Karpas-422 (cell line): ENCODE measurements at regions not wholly inside any gene's neighbourhood (a gene's known extent, or its start where the extent isn't known, plus 50 kb on each side); places are given as distances from the start of the nearest gene placed in this dataset.
"Not testable (repeated sequence)": the region's sequence is repeated elsewhere in the genome, so short reads cannot be mapped to it uniquely, and the experiment has no call there.

Experiments used
- DNase-seq: peaks from one replicate; pipeline ENCODE4 v3.0.0-alpha.2; 2015
- H2AFZ ChIP-seq: fragments of 200-600 bp; sonication (generic); 2 replicates; pipeline ENCODE4 v1.6.1; 2014; ENCODE audit warnings: antibody characterized with exemption, low read length, mixed read lengths
- H3K27ac ChIP-seq: fragments of 200-600 bp; sonication (generic); 2 replicates; pipeline ENCODE4 v1.5.1; 2014; ENCODE audit warnings: mild to moderate bottlenecking, low read length, moderate library complexity
- H3K27me3 ChIP-seq: fragments of 200-600 bp; sonication (generic); 2 replicates; pipeline ENCODE4 v1.6.1; 2014; ENCODE audit warnings: low read length, mixed read lengths
- H3K36me3 ChIP-seq: fragments of 200-600 bp; sonication (generic); 2 replicates; pipeline ENCODE4 v1.6.1; 2014; ENCODE audit warnings: low read length, mixed read lengths; ENCODE audit not compliant: insufficient read depth
- H3K4me1 ChIP-seq: fragments of 200-600 bp; sonication (generic); 2 replicates; pipeline ENCODE4 v1.6.1; 2014; ENCODE audit warnings: mild to moderate bottlenecking, low read length, mixed read lengths
- H3K4me2 ChIP-seq: fragments of 200-600 bp; sonication (generic); 2 replicates; pipeline ENCODE4 v1.6.1; 2014; ENCODE audit warnings: low read length, low read depth, mild to moderate bottlenecking; ENCODE audit not compliant: poor library complexity, severe bottlenecking
- H3K4me3 ChIP-seq: fragments of 200-600 bp; sonication (generic); 2 replicates; pipeline ENCODE4 v1.5.1; 2014; ENCODE audit warnings: mild to moderate bottlenecking, antibody characterized with exemption, low read length, mixed read lengths
- H3K79me2 ChIP-seq: fragments of 200-600 bp; sonication (generic); 2 replicates; pipeline ENCODE4 v1.6.1; 2014; ENCODE audit warnings: mild to moderate bottlenecking, low read length, mixed read lengths
- H3K9ac ChIP-seq: fragments of 200-600 bp; sonication (generic); 2 replicates; pipeline ENCODE4 v1.6.0; 2014; ENCODE audit warnings: low read length
- H3K9me2 ChIP-seq: fragments of 200-600 bp; sonication (generic), shearing (Covaris generic); replicated peaks from 2 replicates; pipeline ENCODE4 v1.6.0; 2014; ENCODE audit warnings: mild to moderate bottlenecking, low read length, moderate library complexity; ENCODE audit not compliant: insufficient read depth
- H3K9me3 ChIP-seq: fragments of 300-700, 200-600 bp; sonication (generic); 2 replicates; pipeline ENCODE4 v1.6.1; 2014; ENCODE audit warnings: low read length, mixed read lengths
- H4K20me1 ChIP-seq: fragments of 200-600 bp; sonication (generic); 2 replicates; pipeline ENCODE4 v1.6.1; 2014; ENCODE audit warnings: mild to moderate bottlenecking, antibody characterized with exemption, low read length, low read depth; ENCODE audit not compliant: insufficient read depth

GRCh38 chr2:186181625-186182024, 304.4 kb upstream of the ZC3H15 start:
- Histone ChIP-seq H3K27ac (no peak overlapping the region), H3K9me2 (no peaks in the 10 kb centered on the region), H3K4me2 (no peak overlapping the region), H2AFZ (no peak overlapping the region), H3K79me2 (no peaks in the 10 kb centered on the region), H3K9me3 (peaks cover 13% of the 10 kb centered on the region), H3K4me3 (no peak overlapping the region), H3K9ac (no peak overlapping the region), H3K4me1 (no peaks in the 10 kb centered on the region), H3K27me3 (no peaks in the 10 kb centered on the region), H3K36me3 (no peaks in the 10 kb centered on the region), H4K20me1 (no peaks in the 10 kb centered on the region)
- no peak for DNase-seq

DNA sequence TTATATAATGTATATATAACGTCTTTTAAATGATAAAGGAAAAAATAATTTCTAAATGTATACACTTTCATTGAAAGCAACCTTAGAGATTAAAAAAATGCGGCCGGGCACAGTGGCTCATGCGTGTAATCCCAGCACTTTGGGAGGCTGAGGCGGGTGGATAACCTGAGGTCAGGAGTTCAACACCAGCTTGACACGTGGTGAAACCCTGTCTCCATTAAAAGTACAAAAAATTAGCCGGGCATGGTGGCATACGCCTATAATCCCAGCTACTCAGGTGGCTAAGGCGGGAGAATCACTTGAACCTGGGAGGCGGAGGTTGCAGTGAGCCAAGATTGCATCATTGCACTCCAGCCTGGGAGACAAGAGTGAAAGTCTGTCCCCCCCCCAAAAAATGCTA, 303.7 kb upstream of the ZC3H15 start:
- H2AFZ ChIP-seq, H3K4me1 ChIP-seq, H3K36me3 ChIP-seq, H4K20me1 ChIP-seq, H3K79me2 ChIP-seq, H3K27ac ChIP-seq, H3K27me3 ChIP-seq, H3K4me2 ChIP-seq, H3K9ac ChIP-seq, DNase-seq, H3K9me2 ChIP-seq, H3K4me3 ChIP-seq: not testable (repeated sequence)
- peaks cover 11% of the 10 kb centered on the region for H3K9me3 ChIP-seq

DNA sequence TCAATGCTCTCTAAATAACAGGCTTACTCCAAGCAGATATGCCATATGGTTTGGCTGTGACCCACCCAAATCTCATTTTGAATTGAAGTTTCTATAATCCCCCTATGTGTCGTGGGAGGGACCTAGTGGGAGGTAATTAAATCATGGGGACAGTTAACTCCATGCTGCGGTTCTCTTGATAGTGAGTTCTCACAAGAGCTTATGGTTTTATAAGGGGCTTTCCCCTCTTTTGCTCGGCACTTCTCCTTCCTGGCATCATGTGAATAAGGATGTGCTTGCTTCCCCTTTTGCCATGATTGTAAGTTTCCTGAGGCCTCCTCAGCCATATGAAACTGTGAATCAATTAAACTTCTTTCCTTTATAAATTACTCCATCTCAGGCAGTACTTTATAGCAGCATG, 302.7 kb upstream of the ZC3H15 start:
- Histone ChIP-seq H3K9me2 (no peaks in the 10 kb centered on the region), H3K4me2 (no peak overlapping the region), H3K79me2 (no peaks in the 10 kb centered on the region), H3K4me1 (no peaks in the 10 kb centered on the region), H3K9me3 (peaks cover 10% of the 10 kb centered on the region), H4K20me1 (no peaks in the 10 kb centered on the region), H3K9ac (no peak overlapping the region), H2AFZ (no peak overlapping the region), H3K27ac (no peak overlapping the region), H3K36me3 (no peaks in the 10 kb centered on the region), H3K4me3 (no peak overlapping the region), H3K27me3 (no peaks in the 10 kb centered on the region)
- no peak for DNase-seq

DNA sequence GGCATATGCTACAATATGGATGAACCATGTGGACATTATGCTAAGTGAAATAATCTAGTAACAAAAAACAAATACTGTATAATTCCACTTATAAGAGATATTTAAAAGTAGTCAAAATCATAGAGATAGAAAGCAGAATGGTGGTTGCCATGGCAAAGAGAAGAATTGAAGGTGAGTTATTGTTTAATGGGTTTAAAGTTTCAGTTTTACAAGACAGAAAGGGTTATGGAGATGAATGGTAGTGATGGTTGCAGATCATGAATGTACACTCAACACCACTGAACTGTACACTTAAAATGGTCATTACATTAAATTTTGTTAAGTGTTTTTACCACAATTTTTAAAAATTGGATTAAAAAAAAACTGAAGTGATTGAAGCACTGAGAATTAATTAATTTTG, 298.2 kb upstream of the ZC3H15 start:
- no peak overlapping the region for H3K4me2 ChIP-seq
- peaks cover 19% of the 10 kb centered on the region for H3K9me3 ChIP-seq
- H3K27me3 ChIP-seq = no peaks in the 10 kb centered on the region
- H3K9ac ChIP-seq = no peak overlapping the region
- H3K27ac ChIP-seq = no peak overlapping the region
- DNase-seq = no peak
- no peaks in the 10 kb centered on the region for H3K9me2 ChIP-seq
- no peak overlapping the region for H3K4me3 ChIP-seq
- H3K79me2 ChIP-seq = no peaks in the 10 kb centered on the region
- no peak overlapping the region for H2AFZ ChIP-seq
- no peaks in the 10 kb centered on the region for H4K20me1 ChIP-seq
- no peaks in the 10 kb centered on the region for H3K36me3 ChIP-seq
- no peaks in the 10 kb centered on the region for H3K4me1 ChIP-seq

DNA sequence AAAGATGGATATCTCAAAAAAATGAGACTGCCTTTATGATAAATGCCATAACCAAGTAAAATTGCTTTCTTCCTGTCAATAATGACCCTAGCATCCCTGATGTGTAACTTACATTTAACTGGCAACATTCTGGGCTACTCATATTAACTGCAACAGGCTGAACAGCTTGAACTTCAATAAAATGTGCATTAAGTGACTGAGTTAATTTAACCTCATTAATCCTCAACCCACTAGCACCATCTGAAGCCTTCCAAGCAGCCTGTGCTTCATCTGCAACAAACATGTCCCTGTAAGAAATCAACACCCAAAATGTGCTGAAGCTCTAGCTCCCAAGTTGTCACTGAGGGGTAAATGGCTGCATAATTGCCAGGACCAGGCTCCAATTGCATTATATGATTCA, 296.2 kb upstream of the ZC3H15 start:
- Histone ChIP-seq H4K20me1 (no peaks in the 10 kb centered on the region), H3K27ac (no peak overlapping the region), H3K4me2 (no peak overlapping the region), H3K9me3 (peaks cover 18% of the 10 kb centered on the region), H3K79me2 (no peaks in the 10 kb centered on the region), H3K9ac (no peak overlapping the region), H3K4me3 (no peak overlapping the region), H3K9me2 (no peaks in the 10 kb centered on the region), H3K27me3 (no peaks in the 10 kb centered on the region), H3K4me1 (no peaks in the 10 kb centered on the region), H2AFZ (no peak overlapping the region), H3K36me3 (no peaks in the 10 kb centered on the region)
- DNase-seq = no peak

DNA sequence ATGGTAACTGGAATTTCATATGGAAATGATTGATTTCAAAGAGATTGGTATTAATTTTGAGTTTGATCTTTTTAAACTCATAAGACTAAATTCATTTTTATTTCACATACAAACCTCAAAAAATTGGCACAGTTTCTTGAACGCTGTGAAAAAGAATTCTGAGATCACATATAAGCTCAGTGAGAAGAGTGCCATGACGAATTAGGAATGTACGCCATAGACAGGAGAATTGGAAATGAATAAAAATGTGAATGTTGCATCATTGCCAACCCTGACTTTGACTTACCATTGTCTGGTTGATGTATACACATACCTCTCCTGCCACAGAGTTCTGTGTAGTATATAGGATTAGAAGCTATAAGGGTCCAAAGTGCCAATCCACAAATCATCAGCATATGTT, 290.4 kb upstream of the ZC3H15 start:
- no peaks in the 10 kb centered on the region for H3K27me3 ChIP-seq
- H3K27ac ChIP-seq = no peak overlapping the region
- no peaks in the 10 kb centered on the region for H4K20me1 ChIP-seq
- H3K9ac ChIP-seq = no peak overlapping the region
- H3K36me3 ChIP-seq = no peaks in the 10 kb centered on the region
- no peaks in the 10 kb centered on the region for H3K79me2 ChIP-seq
- no peaks in the 10 kb centered on the region for H3K9me2 ChIP-seq
- no peak overlapping the region for H2AFZ ChIP-seq
- no peak overlapping the region for H3K4me2 ChIP-seq
- peaks cover 18% of the 10 kb centered on the region for H3K9me3 ChIP-seq
- H3K4me1 ChIP-seq = no peaks in the 10 kb centered on the region
- no peak for DNase-seq
- H3K4me3 ChIP-seq = no peak overlapping the region

DNA sequence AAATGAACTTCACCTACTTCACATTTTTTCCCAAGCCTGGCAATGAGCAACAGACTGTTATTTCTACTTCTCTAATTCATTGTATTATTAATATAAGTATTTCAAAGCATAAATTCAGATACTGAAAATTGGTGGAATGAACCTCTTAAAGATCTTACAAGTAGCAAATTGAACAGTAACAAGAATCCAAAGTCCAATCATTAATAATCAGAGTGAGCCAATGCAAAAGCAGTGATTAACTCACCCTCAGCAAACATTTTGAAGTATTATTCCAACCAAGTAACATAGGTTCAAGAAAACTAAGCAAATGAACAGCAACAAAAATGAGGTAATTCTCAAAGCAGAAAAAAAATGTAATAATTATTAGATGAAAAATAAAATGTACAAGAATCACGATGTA, 288.1 kb upstream of the ZC3H15 start:
- H3K9ac ChIP-seq = no peak overlapping the region

DNA sequence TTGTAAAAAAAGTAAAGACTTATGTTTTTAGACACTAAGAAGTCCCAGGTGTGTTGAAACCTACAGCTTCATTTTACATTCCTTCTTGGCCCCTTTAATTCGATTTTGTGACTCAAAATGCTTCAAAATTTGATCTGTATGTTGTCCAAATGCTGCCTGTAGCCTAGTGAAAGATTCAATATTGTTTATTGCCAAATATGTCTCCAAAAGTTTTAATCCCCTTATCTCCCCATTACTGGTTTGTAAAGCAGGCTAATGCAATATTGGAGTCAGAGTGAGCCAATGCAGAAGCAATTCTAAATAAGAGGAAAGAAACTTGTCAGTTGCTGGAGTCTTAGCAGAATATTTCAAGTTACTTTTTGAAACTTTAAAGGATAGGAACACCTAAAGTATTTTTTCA, 287.0 kb upstream of the ZC3H15 start:
- Histone ChIP-seq H3K36me3 (no peaks in the 10 kb centered on the region), H3K9me3 (peaks cover 16% of the 10 kb centered on the region), H3K79me2 (no peaks in the 10 kb centered on the region), H3K4me1 (no peaks in the 10 kb centered on the region), H3K9ac (no peak overlapping the region), H3K9me2 (no peaks in the 10 kb centered on the region), H4K20me1 (no peaks in the 10 kb centered on the region), H3K27ac (no peak overlapping the region), H2AFZ (no peak overlapping the region), H3K4me2 (no peak overlapping the region), H3K4me3 (no peak overlapping the region), H3K27me3 (no peaks in the 10 kb centered on the region)
- DNase-seq = no peak

More for the DNA sequence above, 288.1 kb upstream of the ZC3H15 start:
- no peaks in the 10 kb centered on the region for H3K27me3 ChIP-seq
- DNase-seq = no peak
- H3K36me3 ChIP-seq = no peaks in the 10 kb centered on the region
- H4K20me1 ChIP-seq = no peaks in the 10 kb centered on the region
- no peak overlapping the region for H3K4me3 ChIP-seq
- no peak overlapping the region for H3K27ac ChIP-seq
- no peak overlapping the region for H2AFZ ChIP-seq
- no peaks in the 10 kb centered on the region for H3K79me2 ChIP-seq
- no peaks in the 10 kb centered on the region for H3K4me1 ChIP-seq
- H3K9me3 ChIP-seq = peaks cover 15% of the 10 kb centered on the region
- H3K9me2 ChIP-seq = no peaks in the 10 kb centered on the region
- H3K4me2 ChIP-seq = no peak overlapping the region

GRCh38 chr2:186201371-186201770, 284.7 kb upstream of the ZC3H15 start:
- Histone ChIP-seq H3K27me3 (no peaks in the 10 kb centered on the region), H3K4me2 (no peak overlapping the region), H3K4me3 (no peak overlapping the region), H2AFZ (no peak overlapping the region), H3K9me3 (peaks cover 7% of the 10 kb centered on the region), H4K20me1 (no peaks in the 10 kb centered on the region), H3K27ac (no peak overlapping the region), H3K9me2 (no peaks in the 10 kb centered on the region), H3K9ac (no peak overlapping the region), H3K36me3 (no peaks in the 10 kb centered on the region), H3K4me1 (no peaks in the 10 kb centered on the region), H3K79me2 (no peaks in the 10 kb centered on the region)
- no peak for DNase-seq
